ENCODE measurements at regions not wholly inside any gene's neighbourhood (a gene's known extent, or its start where the extent isn't known, plus 50 kb on each side); places are given as distances from the start of the nearest gene placed in this dataset.
A peak's percentile ranks its signal among the peaks of the same experiment; 100 is the strongest.

GRCh38 chr10:36803229-36803628, 322.2 kb upstream of the ANKRD30A start:
- Histone ChIP-seq H3K4me3 (ENCODE audit: low read depth, low read length) (no peak overlapping the region), H3K36me3 (ENCODE audit: control insufficient read depth, insufficient read depth, low read length) (no peaks in the 10 kb centered on the region), H3K27me3 (ENCODE audit: control insufficient read depth, insufficient read depth, low read length) (no peaks in the 10 kb centered on the region), H3K4me1 (ENCODE audit: control insufficient read depth, insufficient read depth, low read length) (peaks cover 8% of the 10 kb centered on the region), H3K9me3 (ENCODE audit: control insufficient read depth, insufficient read depth, low read length) (no peaks in the 10 kb centered on the region), H3K27ac (ENCODE audit: low read depth, low read length) (no peak overlapping the region)
- WGBS (ENCODE audit: insufficient coverage): no CpG with 5 or more reads among the region's 6 CpGs
- DNase-seq (ENCODE audit: low read depth in 4 of 6, low spot score in 6 of 6): no peak

GRCh38 chr10:36802490-36803153, 322.8 kb upstream of the ANKRD30A start:
- peak; percentile 49 to 97 (median 64) for DNase-seq (ENCODE audit: low read depth in 4 of 6, low spot score in 6 of 6)

GRCh38 chr10:36801660-36802059, 323.7 kb upstream of the ANKRD30A start:
- H3K4me3 ChIP-seq (ENCODE audit: low read depth, low read length): no peak overlapping the region
- no peak overlapping the region for H3K27ac ChIP-seq (ENCODE audit: low read depth, low read length)
- no peaks in the 10 kb centered on the region for H3K9me3 ChIP-seq (ENCODE audit: control insufficient read depth, insufficient read depth, low read length)
- 60% methylated on average over 1 of the region's 3 CpGs for WGBS (ENCODE audit: insufficient coverage)
- DNase-seq (ENCODE audit: low read depth in 4 of 6, low spot score in 6 of 6): no peak
- no peaks in the 10 kb centered on the region for H3K27me3 ChIP-seq (ENCODE audit: control insufficient read depth, insufficient read depth, low read length)
- peaks cover 8% of the 10 kb centered on the region for H3K4me1 ChIP-seq (ENCODE audit: control insufficient read depth, insufficient read depth, low read length)
- H3K36me3 ChIP-seq (ENCODE audit: control insufficient read depth, insufficient read depth, low read length): no peaks in the 10 kb centered on the region

More at GRCh38 chr10:36802490-36803153, 322.8 kb upstream of the ANKRD30A start:
- Histone ChIP-seq H3K27ac (ENCODE audit: low read depth, low read length) (no peak overlapping the region), H3K4me1 (ENCODE audit: control insufficient read depth, insufficient read depth, low read length) (peaks cover 8% of the 10 kb centered on the region), H3K9me3 (ENCODE audit: control insufficient read depth, insufficient read depth, low read length) (no peaks in the 10 kb centered on the region), H3K4me3 (ENCODE audit: low read depth, low read length) (no peak overlapping the region), H3K36me3 (ENCODE audit: control insufficient read depth, insufficient read depth, low read length) (no peaks in the 10 kb centered on the region), H3K27me3 (ENCODE audit: control insufficient read depth, insufficient read depth, low read length) (no peaks in the 10 kb centered on the region)
- 7% methylated on average over 8 of the region's 13 CpGs for WGBS (ENCODE audit: insufficient coverage)

GRCh38 chr10:36794981-36795380, 330.4 kb upstream of the ANKRD30A start:
- Histone ChIP-seq H3K4me1 (ENCODE audit: control insufficient read depth, insufficient read depth, low read length) (no peaks in the 10 kb centered on the region), H3K27ac (ENCODE audit: low read depth, low read length) (no peak overlapping the region), H3K9me3 (ENCODE audit: control insufficient read depth, insufficient read depth, low read length) (no peaks in the 10 kb centered on the region), H3K36me3 (ENCODE audit: control insufficient read depth, insufficient read depth, low read length) (no peaks in the 10 kb centered on the region), H3K27me3 (ENCODE audit: control insufficient read depth, insufficient read depth, low read length) (no peaks in the 10 kb centered on the region), H3K4me3 (ENCODE audit: low read depth, low read length) (no peak overlapping the region)
- DNase-seq (ENCODE audit: low read depth in 4 of 6, low spot score in 6 of 6): no peak
- 85% methylated on average over 2 of the region's 3 CpGs for WGBS (ENCODE audit: insufficient coverage)

- Histone ChIP-seq H3K27ac (ENCODE audit: low read depth, low read length) (no peak overlapping the region), H3K27me3 (ENCODE audit: control insufficient read depth, insufficient read depth, low read length) (no peaks in the 10 kb centered on the region), H3K36me3 (ENCODE audit: control insufficient read depth, insufficient read depth, low read length) (no peaks in the 10 kb centered on the region), H3K4me1 (ENCODE audit: control insufficient read depth, insufficient read depth, low read length) (no peaks in the 10 kb centered on the region), H3K9me3 (ENCODE audit: control insufficient read depth, insufficient read depth, low read length) (no peaks in the 10 kb centered on the region), H3K4me3 (ENCODE audit: low read depth, low read length) (no peak overlapping the region)
- peak in 1 of 6 donors; percentile 56 for DNase-seq (ENCODE audit: low read depth in 4 of 6, low spot score in 6 of 6)
- 77% methylated on average over 3 of the region's 4 CpGs for WGBS (ENCODE audit: insufficient coverage)
These were observed 335.4 kb upstream of the ANKRD30A start for GRCh38 chr10:36789974-36790373.

- no peak overlapping the region for H3K4me3 ChIP-seq (ENCODE audit: low read depth, low read length)
- DNase-seq (ENCODE audit: low read depth in 4 of 6, low spot score in 6 of 6): no peak
- no peak overlapping the region for H3K27ac ChIP-seq (ENCODE audit: low read depth, low read length)
- H3K4me1 ChIP-seq (ENCODE audit: control insufficient read depth, insufficient read depth, low read length): no peaks in the 10 kb centered on the region
- H3K27me3 ChIP-seq (ENCODE audit: control insufficient read depth, insufficient read depth, low read length): no peaks in the 10 kb centered on the region
- WGBS (ENCODE audit: insufficient coverage): no CpG with 5 or more reads among the region's 2 CpGs
- no peaks in the 10 kb centered on the region for H3K36me3 ChIP-seq (ENCODE audit: control insufficient read depth, insufficient read depth, low read length)
- H3K9me3 ChIP-seq (ENCODE audit: control insufficient read depth, insufficient read depth, low read length): no peaks in the 10 kb centered on the region
These were observed 337.2 kb upstream of the ANKRD30A start for GRCh38 chr10:36788152-36788551.

- Histone ChIP-seq H3K4me3 (ENCODE audit: low read depth, low read length) (no peak overlapping the region), H3K4me1 (ENCODE audit: control insufficient read depth, insufficient read depth, low read length) (no peaks in the 10 kb centered on the region), H3K36me3 (ENCODE audit: control insufficient read depth, insufficient read depth, low read length) (no peaks in the 10 kb centered on the region), H3K27ac (ENCODE audit: low read depth, low read length) (no peak overlapping the region), H3K9me3 (ENCODE audit: control insufficient read depth, insufficient read depth, low read length) (no peaks in the 10 kb centered on the region), H3K27me3 (ENCODE audit: control insufficient read depth, insufficient read depth, low read length) (peaks cover 4% of the 10 kb centered on the region)
- no peak for DNase-seq (ENCODE audit: low read depth in 4 of 6, low spot score in 6 of 6)
- WGBS (ENCODE audit: insufficient coverage): 88% methylated on average over 5 of the region's 5 CpGs
These were observed 342.0 kb upstream of the ANKRD30A start for GRCh38 chr10:36783400-36783799.

GRCh38 chr10:36781570-36781969, 343.8 kb upstream of the ANKRD30A start:
- Histone ChIP-seq H3K27me3 (ENCODE audit: control insufficient read depth, insufficient read depth, low read length) (peaks cover 4% of the 10 kb centered on the region), H3K9me3 (ENCODE audit: control insufficient read depth, insufficient read depth, low read length) (no peaks in the 10 kb centered on the region), H3K27ac (ENCODE audit: low read depth, low read length) (no peak overlapping the region), H3K4me1 (ENCODE audit: control insufficient read depth, insufficient read depth, low read length) (no peaks in the 10 kb centered on the region), H3K4me3 (ENCODE audit: low read depth, low read length) (no peak overlapping the region), H3K36me3 (ENCODE audit: control insufficient read depth, insufficient read depth, low read length) (no peaks in the 10 kb centered on the region)
- DNase-seq (ENCODE audit: low read depth in 4 of 6, low spot score in 6 of 6): no peak
- WGBS (ENCODE audit: insufficient coverage): 95% methylated on average over 4 of the region's 5 CpGs

GRCh38 chr10:36780158-36780557, 345.2 kb upstream of the ANKRD30A start:
- H3K27ac ChIP-seq (ENCODE audit: low read depth, low read length): no peak overlapping the region
- peak in 1 of 6 donors; percentile 49 for DNase-seq (ENCODE audit: low read depth in 4 of 6, low spot score in 6 of 6)
- WGBS (ENCODE audit: insufficient coverage): no CpG with 5 or more reads among the region's 6 CpGs
- H3K36me3 ChIP-seq (ENCODE audit: control insufficient read depth, insufficient read depth, low read length): no peaks in the 10 kb centered on the region
- no peak overlapping the region for H3K4me3 ChIP-seq (ENCODE audit: low read depth, low read length)
- no peaks in the 10 kb centered on the region for H3K4me1 ChIP-seq (ENCODE audit: control insufficient read depth, insufficient read depth, low read length)
- no peaks in the 10 kb centered on the region for H3K9me3 ChIP-seq (ENCODE audit: control insufficient read depth, insufficient read depth, low read length)
- H3K27me3 ChIP-seq (ENCODE audit: control insufficient read depth, insufficient read depth, low read length): peaks cover 4% of the 10 kb centered on the region

GRCh38 chr10:36779238-36779846, 346.1 kb upstream of the ANKRD30A start:
- WGBS (ENCODE audit: insufficient coverage): 0% methylated on average over 1 of the region's 2 CpGs
- H3K4me3 ChIP-seq (ENCODE audit: low read depth, low read length): no peak overlapping the region
- no peaks in the 10 kb centered on the region for H3K4me1 ChIP-seq (ENCODE audit: control insufficient read depth, insufficient read depth, low read length)
- peaks cover 6% of the 10 kb centered on the region for H3K27me3 ChIP-seq (ENCODE audit: control insufficient read depth, insufficient read depth, low read length)
- H3K36me3 ChIP-seq (ENCODE audit: control insufficient read depth, insufficient read depth, low read length): no peaks in the 10 kb centered on the region
- H3K9me3 ChIP-seq (ENCODE audit: control insufficient read depth, insufficient read depth, low read length): no peaks in the 10 kb centered on the region
- H3K27ac ChIP-seq (ENCODE audit: low read depth, low read length): no peak overlapping the region
- DNase-seq (ENCODE audit: low read depth in 4 of 6, low spot score in 6 of 6): peak in 5 of 6 donors; percentile 49 to 94 (median 61)

All from spinal cord (tissue), 9 donors.